Esophagus muscularis mucosa (tissue), 4 donors: ENCODE measurements at regions not wholly inside any gene's neighbourhood (a gene's known extent, or its start where the extent isn't known, plus 50 kb on each side); places are given as distances from the start of the nearest gene placed in this dataset.

ENCODE experiments used
- DNase-seq: peaks from one replicate; pipeline ENCODE4 v3.0.0-alpha.2; 2017; ENCODE audit errors: extremely low spot score
- H3K27ac ChIP-seq, 4 donors: fragments of 200-600 bp; sonication (generic); replicated peaks in 1 of 4; 1 replicate in 3 of 4; 2 replicates in 1 of 4; pipeline ENCODE4 v1.5.1; 2016 to 2019; ENCODE audit warnings: mild to moderate bottlenecking in 1 of 4
- H3K27me3 ChIP-seq, 4 donors: fragments of 200-600 bp; sonication (generic); one replicate each; pipeline versions ENCODE4 v1.5.1 to v1.6.0; 2016 to 2019
- H3K36me3 ChIP-seq, 4 donors: fragments of 200-600 bp; sonication (generic); one replicate each; pipeline ENCODE4 v1.5.1; 2016 to 2019
- H3K4me1 ChIP-seq, 4 donors: fragments of 200-600 bp; sonication (generic); one replicate each; pipeline ENCODE4 v1.5.1; 2016 to 2019
- H3K4me3 ChIP-seq, 4 donors: fragments of 200-600 bp; sonication (generic); 1 replicate in 2 of 4; 2 replicates in 2 of 4; pipeline ENCODE4 v1.5.1; 2016 to 2019; ENCODE audit warnings: mild to moderate bottlenecking in 4 of 4, moderate library complexity in 1 of 4
- H3K9me3 ChIP-seq, 4 donors: fragments of 200-600 bp; sonication (generic); 1 replicate in 3 of 4; 2 replicates in 1 of 4; pipeline ENCODE4 v1.5.1; 2016 to 2019
- CTCF ChIP-seq, 3 experiments: fragments of 200-600 bp in 2 of 3; fragments of 450-650 bp in 1 of 3; sonication (generic) in 2 of 3; IDR thresholded peaks; one replicate each; pipeline ENCODE4 v1.5.1; 2017 to 2019; ENCODE audit warnings: antibody characterized with exemption in 3 of 3, mild to moderate bottlenecking in 2 of 3, moderate library complexity in 1 of 3
- EP300 ChIP-seq: sonication (generic); formaldehyde crosslinking; IDR thresholded peaks from one replicate; pipeline ENCODE4 v1.6.1; 2017; ENCODE audit warnings: antibody characterized with exemption
- POLR2A ChIP-seq: fragments of 450-650 bp; IDR thresholded peaks from one replicate; pipeline ENCODE4 v1.6.1; 2017; ENCODE audit warnings: antibody characterized with exemption, moderate library complexity, mild to moderate bottlenecking, low read depth
- POLR2AphosphoS5 ChIP-seq, 2 donors: sonication (generic); formaldehyde crosslinking; IDR thresholded peaks; one replicate each; pipeline ENCODE4 v1.6.1; 2017; ENCODE audit warnings: antibody characterized with exemption in 2 of 2
- WGBS: methylation state at CpG from one replicate; pipeline ENCODE4 v1.1.5; 2018; 5-methylcytosine and 5-hydroxymethylcytosine counted together
- intact Hi-C: fragments of 100-400 bp; cut with DNase I; formaldehyde crosslinking; loops from one replicate; pipeline ENCODE4 v1.15.1; 2023

DNA sequence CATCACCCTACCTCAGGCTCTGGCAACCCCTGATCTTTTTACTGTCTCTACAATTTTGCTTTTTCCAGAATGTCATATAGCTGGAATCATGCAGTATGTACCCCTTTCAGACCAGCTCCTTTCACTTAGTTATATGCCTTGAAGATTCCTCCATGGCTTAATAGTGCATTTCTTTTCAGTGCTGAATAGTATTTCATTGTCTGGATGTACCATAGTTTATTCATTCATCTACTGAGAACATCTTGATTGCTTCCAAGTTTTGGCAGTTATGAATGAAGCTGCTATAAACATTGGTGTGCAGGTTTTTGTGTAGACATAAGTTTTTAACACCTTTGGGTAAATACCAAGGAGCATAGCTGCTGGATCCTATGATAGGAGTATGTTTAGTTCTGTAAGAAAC, 50.8 kb upstream of the ANP32A start:
- H3K4me1 ChIP-seq, result peaks cover 5 to 11% (median 10%) of the 10 kb centered on the region in 4 donors
- no peak overlapping the region for H3K27ac ChIP-seq
- intact Hi-C loops, result no loop called here
- no peaks in the 10 kb centered on the region for H3K36me3 ChIP-seq
- no peak for TF ChIP-seq CTCF (IDR thresholded peaks at IDR 0.05)
- no peak for TF ChIP-seq EP300
- TF ChIP-seq POLR2AphosphoS5 (IDR thresholded peaks at IDR 0.05), result no peak
- no peak for TF ChIP-seq POLR2A
- no peaks in the 10 kb centered on the region for H3K9me3 ChIP-seq
- H3K27me3 ChIP-seq, result peaks cover 0 to 22% (median 0%) of the 10 kb centered on the region in 4 donors
- H3K4me3 ChIP-seq, result no peak overlapping the region
- no peak for DNase-seq

GRCh38 chr15:68874788-68875187, 54.1 kb upstream of the ANP32A start:
- Histone ChIP-seq H3K36me3 (no peaks in the 10 kb centered on the region), H3K4me1 (peaks cover 5 to 11% (median 10%) of the 10 kb centered on the region in 4 donors), H3K9me3 (no peaks in the 10 kb centered on the region), H3K4me3 (no peak overlapping the region), H3K27me3 (peaks cover 0 to 22% (median 0%) of the 10 kb centered on the region in 4 donors), H3K27ac (no peak overlapping the region)
- WGBS, result 90% methylated on average over 7 of the region's 7 CpGs
- TF ChIP-seq POLR2A (no peak), EP300 (no peak), POLR2AphosphoS5 (IDR thresholded peaks at IDR 0.05) (no peak), CTCF (IDR thresholded peaks at IDR 0.05) (no peak)
- intact Hi-C loops, result loop anchor here (2.0 kb wide), 1 partner anchor 92 kb away; no protein-coding TSS in a partner anchor
- no peak for DNase-seq

- Histone ChIP-seq H3K4me1 (peaks cover 5 to 11% (median 10%) of the 10 kb centered on the region in 4 donors), H3K9me3 (no peaks in the 10 kb centered on the region), H3K36me3 (no peaks in the 10 kb centered on the region), H3K27me3 (peaks cover 0 to 22% (median 0%) of the 10 kb centered on the region in 4 donors), H3K27ac (no peak overlapping the region), H3K4me3 (peak overlapping the region; percentile 39 to 57 (median 42))
- TF ChIP-seq CTCF (IDR thresholded peaks at IDR 0.05), result peak; percentile 84 to 92 (median 88)
- no peak for TF ChIP-seq EP300
- peak in 1 of 2 donors; percentile 42 for TF ChIP-seq POLR2AphosphoS5 (IDR thresholded peaks at IDR 0.05)
- no peak for TF ChIP-seq POLR2A
- intact Hi-C loops, result loop anchor here (2.0 kb wide), 2 partner anchors 93 to 145 kb away; no protein-coding TSS in a partner anchor
- 6% methylated on average over 29 of the region's 31 CpGs for whole genome bisulfite sequencing
- DNase-seq, result peak; percentile 98
Measured at GRCh38 chr15:68875377-68876116, 54.8 kb upstream of the SPESP1 start.

DNA sequence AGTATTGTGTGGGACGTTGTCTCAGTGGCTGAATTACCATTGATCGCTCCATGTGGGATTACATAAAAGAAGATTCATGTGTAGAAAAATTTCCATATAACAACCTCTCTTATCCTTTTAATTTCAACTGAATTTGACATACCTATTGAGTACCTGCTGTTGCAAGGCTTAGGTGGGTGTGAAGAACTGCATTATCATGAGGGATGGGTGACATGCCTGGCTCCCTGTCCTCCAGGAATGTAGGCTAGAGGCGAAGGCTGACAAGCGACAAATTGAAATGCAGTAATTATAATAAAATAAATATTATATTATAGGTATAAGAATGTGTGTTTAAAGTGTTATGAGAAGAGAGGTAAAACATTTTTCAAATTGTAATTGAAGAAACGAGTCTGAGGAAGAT, 52.7 kb upstream of the SPESP1 start:
- intact Hi-C loops, result loop anchor here (2.0 kb wide), 2 partner anchors 147 to 319 kb away; no protein-coding TSS in a partner anchor
- no peaks in the 10 kb centered on the region for H3K36me3 ChIP-seq
- peaks cover 5 to 11% (median 10%) of the 10 kb centered on the region in 4 donors for H3K4me1 ChIP-seq
- no peak for TF ChIP-seq CTCF (IDR thresholded peaks at IDR 0.05)
- TF ChIP-seq POLR2A, result no peak
- TF ChIP-seq EP300, result no peak
- TF ChIP-seq POLR2AphosphoS5 (IDR thresholded peaks at IDR 0.05), result no peak
- 79% methylated on average over 5 of the region's 5 CpGs for WGBS
- no peak overlapping the region for H3K27ac ChIP-seq
- no peak for DNase-seq
- no peak overlapping the region for H3K4me3 ChIP-seq
- H3K9me3 ChIP-seq, result no peaks in the 10 kb centered on the region
- H3K27me3 ChIP-seq, result peaks cover 0 to 12% (median 0%) of the 10 kb centered on the region in 4 donors
